ENCODE measurements at regions not wholly inside any gene's neighbourhood (a gene's known extent, or its start where the extent isn't known, plus 50 kb on each side); places are given as distances from the start of the nearest gene placed in this dataset.

GRCh38 chr16:9185381-9185780, 93.9 kb downstream of the HAPSTR1 start:
- Histone ChIP-seq H3K9me1 (ENCODE audit: control insufficient read depth, insufficient read depth, low read length) (no peaks in the 10 kb centered on the region), H2AFZ (ENCODE audit: low read depth, low read length) (no peak overlapping the region), H3K4me1 (replicated peaks in 1 of 2; ENCODE audit: control insufficient read depth in 2 of 2, insufficient read depth in 2 of 2, low read length in 2 of 2) (peaks cover 0 to 8% of the 10 kb centered on the region in 2 experiments; a peak in 1 of 5 replicates), H4K20me1 (replicated peaks; ENCODE audit: control insufficient read depth, insufficient read depth, low read length) (no peaks in the 10 kb centered on the region; the same call in 1 of the 2 replicates), H3K79me2 (ENCODE audit: control insufficient read depth, insufficient read depth, low read length) (no peaks in the 10 kb centered on the region), H3K36me3 (ENCODE audit: control insufficient read depth, insufficient read depth, low read length) (no peaks in the 10 kb centered on the region), H3K4me2 (ENCODE audit: insufficient read depth, low read length) (no peak overlapping the region), H3K27me3 (ENCODE audit: control insufficient read depth in 2 of 2, insufficient read depth in 2 of 2, low read length in 2 of 2) (peaks cover 5 to 22% of the 10 kb centered on the region in 2 experiments; a peak in 4 of 5 replicates), H3K4me3 (no peak overlapping the region), H3K27ac (ENCODE audit: extremely low read depth, low read depth, low read length) (no peak overlapping the region), H3K9me3 (replicated peaks; ENCODE audit: control insufficient read depth, insufficient read depth, low read depth, low read length) (no peaks in the 10 kb centered on the region), H3K9ac (ENCODE audit: insufficient read depth in 1 of 2, low read depth in 2 of 2, low read length in 2 of 2) (no peak overlapping the region)
- 5% methylated on average over 2 of the region's 2 CpGs for WGBS (ENCODE audit: insufficient coverage, low coverage, missing lambda C conversion rate)
- intact Hi-C loops (cut with micrococcal nuclease): no loop called here
- in situ Hi-C loops (cut with MboI): no loop called here
- no TSS peak for BruUV-seq (replicated peaks)
- CTCF ChIA-PET (ENCODE audit: low intra/inter-chr PET ratio): no interaction called here
- no peak for FAIRE-seq
- DNase-seq (ENCODE audit: extremely low read depth in 1 of 4, low spot score in 3 of 4): no peak
- ATAC-seq: no peak
- POLR2A ChIA-PET: no interaction called here
- TF ChIP-seq E2F6 (IDR thresholded peaks at IDR 0.05; ENCODE audit: borderline replicate concordance in 1 of 2, extremely low read depth in 1 of 2, insufficient read depth in 1 of 2, insufficient read length in 1 of 2, low read depth in 1 of 2, low read length in 1 of 2, poor library complexity in 1 of 2, severe bottlenecking in 1 of 2) (no peak), ZNF584 (CRISPR knock-in tag; IDR thresholded peaks at IDR 0.05; ENCODE audit: low read depth) (no peak), MCM7 (IDR thresholded peaks at IDR 0.05) (no peak), RFX1 (IDR thresholded peaks at IDR 0.05) (no peak), GTF2B (IDR thresholded peaks at IDR 0.05; ENCODE audit: extremely low read depth, insufficient read length) (no peak), PTBP1 (IDR thresholded peaks at IDR 0.05; ENCODE audit: low read depth, low read length) (no peak), PHTF2 (CRISPR knock-in tag; IDR thresholded peaks at IDR 0.05) (no peak)
- TF ChIP-seq, protein P1, sequence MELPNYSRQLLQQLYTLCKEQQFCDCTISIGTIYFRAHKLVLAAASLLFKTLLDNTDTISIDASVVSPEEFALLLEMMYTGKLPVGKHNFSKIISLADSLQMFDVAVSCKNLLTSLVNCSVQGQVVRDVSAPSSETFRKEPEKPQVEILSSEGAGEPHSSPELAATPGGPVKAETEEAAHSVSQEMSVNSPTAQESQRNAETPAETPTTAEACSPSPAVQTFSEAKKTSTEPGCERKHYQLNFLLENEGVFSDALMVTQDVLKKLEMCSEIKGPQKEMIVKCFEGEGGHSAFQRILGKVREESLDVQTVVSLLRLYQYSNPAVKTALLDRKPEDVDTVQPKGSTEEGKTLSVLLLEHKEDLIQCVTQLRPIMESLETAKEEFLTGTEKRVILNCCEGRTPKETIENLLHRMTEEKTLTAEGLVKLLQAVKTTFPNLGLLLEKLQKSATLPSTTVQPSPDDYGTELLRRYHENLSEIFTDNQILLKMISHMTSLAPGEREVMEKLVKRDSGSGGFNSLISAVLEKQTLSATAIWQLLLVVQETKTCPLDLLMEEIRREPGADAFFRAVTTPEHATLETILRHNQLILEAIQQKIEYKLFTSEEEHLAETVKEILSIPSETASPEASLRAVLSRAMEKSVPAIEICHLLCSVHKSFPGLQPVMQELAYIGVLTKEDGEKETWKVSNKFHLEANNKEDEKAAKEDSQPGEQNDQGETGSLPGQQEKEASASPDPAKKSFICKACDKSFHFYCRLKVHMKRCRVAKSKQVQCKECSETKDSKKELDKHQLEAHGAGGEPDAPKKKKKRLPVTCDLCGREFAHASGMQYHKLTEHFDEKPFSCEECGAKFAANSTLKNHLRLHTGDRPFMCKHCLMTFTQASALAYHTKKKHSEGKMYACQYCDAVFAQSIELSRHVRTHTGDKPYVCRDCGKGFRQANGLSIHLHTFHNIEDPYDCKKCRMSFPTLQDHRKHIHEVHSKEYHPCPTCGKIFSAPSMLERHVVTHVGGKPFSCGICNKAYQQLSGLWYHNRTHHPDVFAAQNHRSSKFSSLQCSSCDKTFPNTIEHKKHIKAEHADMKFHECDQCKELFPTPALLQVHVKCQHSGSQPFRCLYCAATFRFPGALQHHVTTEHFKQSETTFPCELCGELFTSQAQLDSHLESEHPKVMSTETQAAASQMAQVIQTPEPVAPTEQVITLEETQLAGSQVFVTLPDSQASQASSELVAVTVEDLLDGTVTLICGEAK (IDR thresholded peaks at IDR 0.05): no peak
- TF ChIP-seq, protein P1 (CRISPR knock-in tag; IDR thresholded peaks at IDR 0.05): no peak
- TF ChIP-seq, protein P2, sequence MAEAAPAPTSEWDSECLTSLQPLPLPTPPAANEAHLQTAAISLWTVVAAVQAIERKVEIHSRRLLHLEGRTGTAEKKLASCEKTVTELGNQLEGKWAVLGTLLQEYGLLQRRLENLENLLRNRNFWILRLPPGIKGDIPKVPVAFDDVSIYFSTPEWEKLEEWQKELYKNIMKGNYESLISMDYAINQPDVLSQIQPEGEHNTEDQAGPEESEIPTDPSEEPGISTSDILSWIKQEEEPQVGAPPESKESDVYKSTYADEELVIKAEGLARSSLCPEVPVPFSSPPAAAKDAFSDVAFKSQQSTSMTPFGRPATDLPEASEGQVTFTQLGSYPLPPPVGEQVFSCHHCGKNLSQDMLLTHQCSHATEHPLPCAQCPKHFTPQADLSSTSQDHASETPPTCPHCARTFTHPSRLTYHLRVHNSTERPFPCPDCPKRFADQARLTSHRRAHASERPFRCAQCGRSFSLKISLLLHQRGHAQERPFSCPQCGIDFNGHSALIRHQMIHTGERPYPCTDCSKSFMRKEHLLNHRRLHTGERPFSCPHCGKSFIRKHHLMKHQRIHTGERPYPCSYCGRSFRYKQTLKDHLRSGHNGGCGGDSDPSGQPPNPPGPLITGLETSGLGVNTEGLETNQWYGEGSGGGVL (CRISPR knock-in tag; IDR thresholded peaks at IDR 0.05): no peak
